PC-9 (cell line): ENCODE measurements at regions not wholly inside any gene's neighbourhood (a gene's known extent, or its start where the extent isn't known, plus 50 kb on each side); places are given as distances from the start of the nearest gene placed in this dataset.
A peak's percentile ranks its signal among the peaks of the same experiment; 100 is the strongest.

Source experiments
- BruUV-seq: library from RNA; stranded (reverse); fragments of 400-500 nt; replicated peaks from 2 replicates; lab custom pipeline; 2021; lab: Mats Ljungman, UMichigan
- CTCF ChIA-PET: fragments of 300-600 bp; sonication (Branson Sonifier 250); formaldehyde crosslinking; loops from one replicate; lab custom pipeline; 2022; ENCODE audit warnings: antibody characterized with exemption; lab: Charles Lee
- POLR2A ChIA-PET: fragments of 300-600 bp; sonication (Branson Sonifier 250); formaldehyde crosslinking; loops from one replicate; lab custom pipeline; 2022; ENCODE audit warnings: antibody characterized with exemption; ENCODE audit not compliant: unreplicated experiment; lab: Charles Lee
- DNase-seq, 2 experiments: peaks; one replicate each; pipeline versions ENCODE4 v3.0.0 to v3.0.0-alpha.2; 2015 to 2022; ENCODE audit warnings: mixed read lengths in 1 of 2
- H2AFZ ChIP-seq: fragments of 200-600 bp; sonication (generic); 2 replicates; pipeline ENCODE4 v1.8.1; 2017; ENCODE audit warnings: antibody characterized with exemption
- H3F3A ChIP-seq: fragments of 200-600 bp; sonication (generic); 2 replicates; pipeline ENCODE4 v1.8.1; 2017; ENCODE audit warnings: antibody characterized with exemption, mild to moderate bottlenecking, low read depth; ENCODE audit not compliant: insufficient read depth
- H3K27ac ChIP-seq: fragments of 200-600 bp; sonication (generic); 2 replicates; pipeline ENCODE4 v1.6.1; 2016; ENCODE audit warnings: mixed run types
- H3K27me3 ChIP-seq: fragments of 200-600 bp; sonication (generic); 2 replicates; pipeline ENCODE4 v1.6.1; 2016; ENCODE audit warnings: low read depth, mixed run types; ENCODE audit not compliant: insufficient read depth
- H3K36me3 ChIP-seq: fragments of 200-600 bp; sonication (generic); 2 replicates; pipeline ENCODE4 v1.6.1; 2016; ENCODE audit warnings: low read depth, mixed run types
- H3K4me1 ChIP-seq: fragments of 200-600 bp; sonication (generic); replicated peaks from 2 replicates; pipeline ENCODE4 v1.6.1; 2016; ENCODE audit warnings: mixed run types; ENCODE audit not compliant: insufficient read depth
- H3K4me2 ChIP-seq: fragments of 200-600 bp; sonication (generic); 2 replicates; pipeline ENCODE4 v1.6.1; 2017; ENCODE audit warnings: mixed run types
- H3K4me3 ChIP-seq: fragments of 200-600 bp; sonication (generic); 2 replicates; pipeline ENCODE4 v1.6.1; 2016; ENCODE audit warnings: mixed run types
- H3K79me2 ChIP-seq: fragments of 200-600 bp; sonication (generic); 2 replicates; pipeline ENCODE4 v1.6.1; 2017; ENCODE audit warnings: low read depth, mixed run types
- H3K9me2 ChIP-seq: fragments of 200-600 bp; sonication (generic); 2 replicates; pipeline ENCODE4 v1.8.1; 2017; ENCODE audit warnings: mild to moderate bottlenecking; ENCODE audit not compliant: insufficient read depth
- H3K9me3 ChIP-seq: fragments of 200-600 bp; sonication (generic); 2 replicates; pipeline ENCODE4 v1.8.1; 2016; ENCODE audit warnings: low read depth; ENCODE audit not compliant: insufficient read depth
- H4K20me1 ChIP-seq: fragments of 200-600 bp; sonication (generic); 2 replicates; pipeline ENCODE4 v1.8.1; 2017; ENCODE audit not compliant: insufficient read depth
- EZH2 ChIP-seq: fragments of 200-600 bp; sonication (generic); IDR thresholded peaks from 2 replicates; pipeline ENCODE4 v1.8.0; 2017; ENCODE audit warnings: antibody characterized with exemption, low read depth
- intact Hi-C: fragments of 100-400 bp; cut with micrococcal nuclease; formaldehyde crosslinking; loops from one replicate; pipeline ENCODE4 v1.10.0; 2022; ENCODE audit not compliant: unreplicated experiment
- TF ChIP-seq, protein P1 (sequence below): fragments of 200-600 bp; sonication (generic); conservative IDR thresholded peaks from 2 replicates; pipeline ENCODE4 v1.6.1; 2017; ENCODE audit warnings: mixed run types, antibody characterized with exemption, mild to moderate bottlenecking, moderate library complexity

DNA sequence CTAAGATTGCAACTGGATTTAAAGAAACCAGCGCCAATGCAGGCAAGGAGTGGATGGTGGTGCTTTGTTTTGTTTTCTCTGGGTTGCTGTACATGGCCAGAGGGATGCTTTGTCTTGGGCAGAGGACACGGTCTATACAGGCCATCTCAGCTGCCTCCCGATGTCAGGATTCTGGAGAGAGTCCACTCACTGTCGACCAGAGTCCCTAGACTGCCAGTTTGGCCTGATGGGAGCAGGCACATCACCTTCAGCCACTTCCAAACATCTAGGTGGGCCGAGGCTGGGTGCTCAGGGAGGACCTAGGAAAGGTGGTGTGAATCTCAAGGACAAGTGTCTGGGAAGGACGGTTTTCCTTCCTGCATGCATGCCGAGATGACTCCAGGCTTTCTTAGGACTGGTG is 152.1 kb downstream of the BUB3 start:
- no peaks in the 10 kb centered on the region; the same call in 1 of the 2 replicates for H3K9me3 ChIP-seq
- POLR2A ChIA-PET = no interaction called here
- no peak overlapping the region for H3K4me2 ChIP-seq
- H3K4me1 ChIP-seq = no peaks in the 10 kb centered on the region
- H3K36me3 ChIP-seq = no peaks in the 10 kb centered on the region
- H3K27ac ChIP-seq = no peak overlapping the region
- no peaks in the 10 kb centered on the region for H3K79me2 ChIP-seq
- no peak for DNase-seq
- no peak overlapping the region for H2AFZ ChIP-seq
- TF ChIP-seq EZH2 = no peak
- TF ChIP-seq, protein P1, sequence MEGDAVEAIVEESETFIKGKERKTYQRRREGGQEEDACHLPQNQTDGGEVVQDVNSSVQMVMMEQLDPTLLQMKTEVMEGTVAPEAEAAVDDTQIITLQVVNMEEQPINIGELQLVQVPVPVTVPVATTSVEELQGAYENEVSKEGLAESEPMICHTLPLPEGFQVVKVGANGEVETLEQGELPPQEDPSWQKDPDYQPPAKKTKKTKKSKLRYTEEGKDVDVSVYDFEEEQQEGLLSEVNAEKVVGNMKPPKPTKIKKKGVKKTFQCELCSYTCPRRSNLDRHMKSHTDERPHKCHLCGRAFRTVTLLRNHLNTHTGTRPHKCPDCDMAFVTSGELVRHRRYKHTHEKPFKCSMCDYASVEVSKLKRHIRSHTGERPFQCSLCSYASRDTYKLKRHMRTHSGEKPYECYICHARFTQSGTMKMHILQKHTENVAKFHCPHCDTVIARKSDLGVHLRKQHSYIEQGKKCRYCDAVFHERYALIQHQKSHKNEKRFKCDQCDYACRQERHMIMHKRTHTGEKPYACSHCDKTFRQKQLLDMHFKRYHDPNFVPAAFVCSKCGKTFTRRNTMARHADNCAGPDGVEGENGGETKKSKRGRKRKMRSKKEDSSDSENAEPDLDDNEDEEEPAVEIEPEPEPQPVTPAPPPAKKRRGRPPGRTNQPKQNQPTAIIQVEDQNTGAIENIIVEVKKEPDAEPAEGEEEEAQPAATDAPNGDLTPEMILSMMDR = no peak
- H4K20me1 ChIP-seq = no peaks in the 10 kb centered on the region
- BruUV-seq = no TSS peak
- intact Hi-C loops = no loop called here
- no peak overlapping the region for H3K4me3 ChIP-seq
- no peaks in the 10 kb centered on the region for H3F3A ChIP-seq
- CTCF ChIA-PET = no interaction called here
- H3K27me3 ChIP-seq = no peaks in the 10 kb centered on the region
- no peaks in the 10 kb centered on the region for H3K9me2 ChIP-seq

DNA sequence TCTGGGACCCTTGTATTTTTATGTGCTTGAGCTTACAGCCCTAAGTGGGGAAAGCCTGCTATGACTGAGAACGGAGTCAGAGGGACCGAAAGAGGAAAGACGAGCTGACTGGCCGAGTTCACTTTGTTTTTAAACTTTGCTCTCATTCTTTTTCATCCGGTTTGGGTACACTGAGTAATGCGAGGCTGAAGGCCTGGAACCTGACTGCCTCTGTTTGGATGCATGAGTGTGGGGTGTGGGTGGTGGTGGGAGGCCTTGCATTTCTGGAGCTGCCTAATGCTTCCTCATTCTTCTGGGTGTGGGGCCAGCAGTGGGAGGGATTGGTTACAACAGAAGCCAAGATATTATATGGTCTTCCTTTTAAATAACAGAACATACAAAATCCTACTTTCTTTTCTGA is 155.5 kb downstream of the BUB3 start:
- no peaks in the 10 kb centered on the region; the same call in 1 of the 2 replicates for H3K9me3 ChIP-seq
- H3K27me3 ChIP-seq = no peaks in the 10 kb centered on the region
- no peaks in the 10 kb centered on the region for H3K4me1 ChIP-seq
- H3K9me2 ChIP-seq = no peaks in the 10 kb centered on the region
- TF ChIP-seq, protein P1 = no peak
- TF ChIP-seq EZH2 = no peak
- no peaks in the 10 kb centered on the region for H3K79me2 ChIP-seq
- intact Hi-C loops = no loop called here
- H2AFZ ChIP-seq = no peak overlapping the region
- DNase-seq = no peak
- H3K4me3 ChIP-seq = no peak overlapping the region
- peak overlapping the region; percentile 25; the same call in 1 of the 2 replicates for H3K27ac ChIP-seq
- POLR2A ChIA-PET = no interaction called here
- no TSS peak for BruUV-seq
- CTCF ChIA-PET = no interaction called here
- H3K36me3 ChIP-seq = no peaks in the 10 kb centered on the region
- H4K20me1 ChIP-seq = no peaks in the 10 kb centered on the region
- H3K4me2 ChIP-seq = peak overlapping the region; percentile 28; the same call in 1 of the 2 replicates
- no peaks in the 10 kb centered on the region for H3F3A ChIP-seq

DNA sequence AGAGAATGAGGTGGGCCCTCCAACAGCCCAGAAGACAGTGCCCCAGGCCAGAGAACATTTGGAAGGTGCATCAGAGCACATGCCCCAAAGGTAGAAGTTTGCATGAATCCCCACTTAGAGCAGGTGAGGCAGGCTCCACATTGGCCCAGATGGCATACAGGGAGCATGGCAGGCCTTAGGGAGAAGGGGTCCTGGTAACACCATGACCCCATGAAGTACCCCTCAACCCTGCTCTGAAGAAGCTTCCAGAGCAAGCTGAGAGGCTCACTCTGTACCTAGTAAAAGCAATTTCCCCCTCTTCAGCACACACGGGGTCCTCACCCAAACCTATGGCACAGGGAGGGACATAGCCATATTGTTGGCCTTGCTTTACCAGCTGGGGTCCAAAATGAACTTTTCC is 162.6 kb downstream of the BUB3 start:
- BruUV-seq = no TSS peak
- no peak for TF ChIP-seq EZH2
- TF ChIP-seq, protein P1 = no peak
- Histone ChIP-seq H3K4me2 (no peak overlapping the region), H3K4me3 (no peak overlapping the region), H3K27ac (no peak overlapping the region), H3K9me3 (no peaks in the 10 kb centered on the region), H3K4me1 (no peaks in the 10 kb centered on the region), H3F3A (no peaks in the 10 kb centered on the region), H3K27me3 (no peaks in the 10 kb centered on the region), H3K9me2 (no peaks in the 10 kb centered on the region), H2AFZ (no peak overlapping the region), H3K79me2 (no peaks in the 10 kb centered on the region), H4K20me1 (no peaks in the 10 kb centered on the region), H3K36me3 (no peaks in the 10 kb centered on the region)
- ChIA-PET POLR2A (no interaction called here), CTCF (no interaction called here)
- no peak for DNase-seq
- intact Hi-C loops = no loop called here
